SK-N-SH (cell line): ENCODE measurements at regions not wholly inside any gene's neighbourhood (a gene's known extent, or its start where the extent isn't known, plus 50 kb on each side); places are given as distances from the start of the nearest gene placed in this dataset.

Experiments used
- CTCF ChIA-PET: fragments of 300-600, 350-600 bp; formaldehyde crosslinking; extraction: SDS; loops from one replicate; lab custom pipeline; 2021; lab: Yijun Ruan, JAX
- POLR2A ChIA-PET: fragments of 350-600 bp; sonication (Branson Sonifier 250); formaldehyde crosslinking; extraction: SDS; loops from one replicate; lab custom pipeline; 2020; ENCODE audit warnings: antibody characterized with exemption, inconsistent platforms; lab: Yijun Ruan, JAX
- DNase-seq: peaks from one replicate; pipeline ENCODE4 v3.0.0; 2012
- H2AFZ ChIP-seq: fragments of 200-600 bp; sonication (generic); 2 replicates; pipeline ENCODE4 v1.8.1; 2016; ENCODE audit warnings: antibody characterized with exemption, mild to moderate bottlenecking, low read depth
- H3F3A ChIP-seq: fragments of 200-600 bp; sonication (generic); replicated peaks from 2 replicates; pipeline ENCODE3; 2016; ENCODE audit warnings: antibody characterized with exemption, mild to moderate bottlenecking; ENCODE audit not compliant: insufficient read depth
- H3K27ac ChIP-seq, 2 experiments: fragments of 200-500 bp in 1 of 2; fragments of 200-600 bp in 1 of 2; sonication (Bioruptor generic) in 1 of 2; sonication (generic), shearing (Covaris generic) in 1 of 2; 2 replicates each; pipeline versions ENCODE4 v1.5.1 to v1.6.1; 2014 to 2016; ENCODE audit warnings: low read depth in 2 of 2, inconsistent platforms in 1 of 2, low read length in 1 of 2, mild to moderate bottlenecking in 1 of 2, mixed read lengths in 1 of 2
- H3K27me3 ChIP-seq: fragments of 200-600 bp; sonication (generic), shearing (Covaris generic); 2 replicates; pipeline ENCODE4 v1.6.1; 2016; ENCODE audit warnings: mixed run types; ENCODE audit not compliant: insufficient read depth
- H3K36me3 ChIP-seq, 2 experiments: fragments of 200-500 bp in 1 of 2; fragments of 200-600 bp in 1 of 2; sonication (Bioruptor generic) in 1 of 2; sonication (generic) in 1 of 2; replicated peaks in 1 of 2; 2 replicates each; pipeline versions ENCODE3 to v1.5.1; 2014 to 2016; ENCODE audit warnings: low read length in 1 of 2, mild to moderate bottlenecking in 1 of 2; ENCODE audit not compliant: insufficient read depth in 2 of 2, control insufficient read depth in 1 of 2
- H3K4me1 ChIP-seq, 2 experiments: fragments of 200-500 bp in 1 of 2; fragments of 200-600 bp in 1 of 2; sonication (Bioruptor generic) in 1 of 2; sonication (generic), shearing (Covaris generic) in 1 of 2; 2 replicates each; pipeline versions ENCODE4 v1.5.1 to v1.6.1; 2014 to 2016; ENCODE audit warnings: low read depth in 1 of 2, low read length in 1 of 2, mixed run types in 1 of 2; ENCODE audit not compliant: insufficient read depth in 2 of 2, control insufficient read depth in 1 of 2
- H3K4me2 ChIP-seq: fragments of 200-600 bp; sonication (generic), shearing (Covaris generic); 2 replicates; pipeline ENCODE4 v1.6.1; 2017; ENCODE audit warnings: mixed run types
- H3K4me3 ChIP-seq, 2 experiments: fragments of 200-500 bp in 1 of 2; fragments of 200-600 bp in 1 of 2; sonication (Bioruptor generic) in 1 of 2; sonication (generic), shearing (Covaris generic) in 1 of 2; 2 replicates each; pipeline versions ENCODE4 v1.5.1 to v1.8.1; 2014 to 2016; ENCODE audit warnings: low read depth in 2 of 2, inconsistent platforms in 1 of 2, low read length in 1 of 2, mild to moderate bottlenecking in 1 of 2, mixed read lengths in 1 of 2, moderate library complexity in 1 of 2
- H3K79me2 ChIP-seq: fragments of 200-600 bp; sonication (generic); 2 replicates; pipeline ENCODE4 v1.8.1; 2017; ENCODE audit warnings: mild to moderate bottlenecking; ENCODE audit not compliant: insufficient read depth
- H3K9ac ChIP-seq: fragments of 200-600 bp; sonication (generic); 2 replicates; pipeline ENCODE4 v1.6.1; 2017; ENCODE audit warnings: mixed run types
- H3K9me2 ChIP-seq: fragments of 200-600 bp; sonication (generic); 2 replicates; pipeline ENCODE4 v1.6.1; 2017; ENCODE audit warnings: mixed run types
- H3K9me3 ChIP-seq: fragments of 200-600 bp; sonication (generic); 2 replicates; pipeline ENCODE4 v1.6.1; 2017; ENCODE audit warnings: mixed run types, mild to moderate bottlenecking, moderate library complexity
- H4K20me1 ChIP-seq: fragments of 200-600 bp; sonication (generic); 2 replicates; pipeline ENCODE4 v1.6.1; 2017; ENCODE audit warnings: mild to moderate bottlenecking, mixed run types; ENCODE audit not compliant: insufficient read depth
- CHD2 ChIP-seq: fragments of 150-350 bp; IDR thresholded peaks from 2 replicates; pipeline ENCODE4 v1.6.1; 2018; ENCODE audit warnings: low read length; ENCODE audit not compliant: partially characterized antibody
- EP300 ChIP-seq, 2 experiments: IDR thresholded peaks; 2 replicates each; pipeline versions ENCODE4 v1.4.0 to v1.6.1; 2012; ENCODE audit warnings: borderline replicate concordance in 1 of 2, low read depth in 1 of 2, low read length in 1 of 2
- FOSL2 ChIP-seq: IDR thresholded peaks from 2 replicates; pipeline ENCODE4 v1.4.0; 2012; ENCODE audit warnings: low read depth, mild to moderate bottlenecking, moderate library complexity, borderline replicate concordance
- FOXJ3 ChIP-seq: sonication (generic); formaldehyde crosslinking; IDR thresholded peaks from 2 replicates; pipeline ENCODE4 v1.5.1; 2020; ENCODE audit warnings: mild to moderate bottlenecking, missing genetic modification reagents
- NFIC ChIP-seq: IDR thresholded peaks from 2 replicates; pipeline ENCODE4 v1.4.0; 2012; ENCODE audit warnings: borderline replicate concordance
- NRF1 ChIP-seq: IDR thresholded peaks from 2 replicates; pipeline ENCODE4 v1.6.1; 2012; ENCODE audit warnings: low read depth, mild to moderate bottlenecking, low read length
- RAD21 ChIP-seq: IDR thresholded peaks from 2 replicates; pipeline ENCODE4 v1.6.1; 2012; ENCODE audit warnings: mild to moderate bottlenecking, low read length
- RXRA ChIP-seq: IDR thresholded peaks from 2 replicates; pipeline ENCODE4 v1.4.0; 2012; ENCODE audit warnings: low read depth, mild to moderate bottlenecking, borderline replicate concordance
- SIN3A ChIP-seq: IDR thresholded peaks from 2 replicates; pipeline ENCODE4 v1.6.1; 2012; ENCODE audit warnings: low read depth, mild to moderate bottlenecking, low read length, moderate library complexity, borderline replicate concordance
- SMC3 ChIP-seq: IDR thresholded peaks from 2 replicates; pipeline ENCODE4 v1.6.1; 2012; ENCODE audit warnings: low read depth, low read length, improper control_type of control experiment
- TCF12 ChIP-seq: IDR thresholded peaks from 2 replicates; pipeline ENCODE4 v1.4.0; 2012
- TEAD4 ChIP-seq: IDR thresholded peaks from 2 replicates; pipeline ENCODE4 v1.4.0; 2012; ENCODE audit warnings: mild to moderate bottlenecking, borderline replicate concordance; ENCODE audit not compliant: insufficient read depth
- YY1 ChIP-seq: IDR thresholded peaks from 2 replicates; pipeline ENCODE4 v1.4.0; 2012; ENCODE audit warnings: low read depth, mild to moderate bottlenecking
- WGBS: methylation state at CpG from one replicate; pipeline ENCODE4 v1.1.6; 2017; ENCODE audit warnings: low lambda C conversion rate; 5-methylcytosine and 5-hydroxymethylcytosine counted together
- TF ChIP-seq, protein P1 (sequence below): IDR thresholded peaks from 2 replicates; pipeline ENCODE4 v1.6.1; 2012; ENCODE audit warnings: mild to moderate bottlenecking, low read depth, low read length, moderate library complexity
- TF ChIP-seq, protein P2 (sequence below): IDR thresholded peaks from 2 replicates; pipeline ENCODE4; 2012

DNA sequence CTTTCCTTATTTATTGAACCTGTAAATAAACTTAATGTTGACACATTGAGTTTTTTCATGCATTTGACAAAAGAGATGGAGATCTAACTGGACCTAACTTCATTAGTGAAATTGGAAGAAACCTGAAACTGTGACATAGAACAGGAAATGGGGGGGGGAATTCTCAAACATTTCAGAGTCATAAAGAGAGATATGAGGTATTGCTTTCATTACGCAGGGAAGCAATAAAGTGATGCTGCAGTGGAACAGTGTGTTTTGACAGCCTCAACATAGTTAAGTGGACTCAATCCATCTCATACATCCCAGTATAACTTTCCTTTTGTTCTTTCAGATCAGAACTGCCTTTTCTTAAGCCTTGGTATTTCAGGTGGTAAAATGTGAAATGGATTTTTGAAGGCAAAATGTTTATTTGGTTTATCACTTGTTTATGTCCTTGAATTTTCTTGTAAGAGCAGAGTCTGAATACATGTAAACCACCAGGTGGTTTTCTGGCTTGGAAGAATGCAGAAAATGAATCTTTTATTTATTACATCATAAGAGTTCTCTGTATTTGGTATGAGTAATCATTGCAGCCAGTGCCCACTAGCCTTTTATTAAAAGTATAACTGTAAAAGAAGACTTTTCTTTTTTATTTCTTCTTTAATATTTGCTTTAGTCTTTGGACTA lies 132.5 kb downstream of the ZNF326 start:
- Histone ChIP-seq H2AFZ (no peak overlapping the region), H3F3A (no peaks in the 10 kb centered on the region), H3K4me3 (no peak overlapping the region), H3K9me2 (no peaks in the 10 kb centered on the region), H3K4me1 (peaks cover 0 to 5% of the 10 kb centered on the region in 2 experiments; a peak in 2 of 4 replicates), H3K36me3 (no peaks in the 10 kb centered on the region), H4K20me1 (no peaks in the 10 kb centered on the region), H3K9me3 (no peaks in the 10 kb centered on the region), H3K4me2 (no peak overlapping the region), H3K27ac (no peak overlapping the region), H3K9ac (no peak overlapping the region), H3K27me3 (peaks cover 13% of the 10 kb centered on the region; the same call in 1 of the 2 replicates), H3K79me2 (no peaks in the 10 kb centered on the region)
- TF ChIP-seq CHD2: no peak
- TF ChIP-seq NFIC: no peak
- TF ChIP-seq, protein P1, sequence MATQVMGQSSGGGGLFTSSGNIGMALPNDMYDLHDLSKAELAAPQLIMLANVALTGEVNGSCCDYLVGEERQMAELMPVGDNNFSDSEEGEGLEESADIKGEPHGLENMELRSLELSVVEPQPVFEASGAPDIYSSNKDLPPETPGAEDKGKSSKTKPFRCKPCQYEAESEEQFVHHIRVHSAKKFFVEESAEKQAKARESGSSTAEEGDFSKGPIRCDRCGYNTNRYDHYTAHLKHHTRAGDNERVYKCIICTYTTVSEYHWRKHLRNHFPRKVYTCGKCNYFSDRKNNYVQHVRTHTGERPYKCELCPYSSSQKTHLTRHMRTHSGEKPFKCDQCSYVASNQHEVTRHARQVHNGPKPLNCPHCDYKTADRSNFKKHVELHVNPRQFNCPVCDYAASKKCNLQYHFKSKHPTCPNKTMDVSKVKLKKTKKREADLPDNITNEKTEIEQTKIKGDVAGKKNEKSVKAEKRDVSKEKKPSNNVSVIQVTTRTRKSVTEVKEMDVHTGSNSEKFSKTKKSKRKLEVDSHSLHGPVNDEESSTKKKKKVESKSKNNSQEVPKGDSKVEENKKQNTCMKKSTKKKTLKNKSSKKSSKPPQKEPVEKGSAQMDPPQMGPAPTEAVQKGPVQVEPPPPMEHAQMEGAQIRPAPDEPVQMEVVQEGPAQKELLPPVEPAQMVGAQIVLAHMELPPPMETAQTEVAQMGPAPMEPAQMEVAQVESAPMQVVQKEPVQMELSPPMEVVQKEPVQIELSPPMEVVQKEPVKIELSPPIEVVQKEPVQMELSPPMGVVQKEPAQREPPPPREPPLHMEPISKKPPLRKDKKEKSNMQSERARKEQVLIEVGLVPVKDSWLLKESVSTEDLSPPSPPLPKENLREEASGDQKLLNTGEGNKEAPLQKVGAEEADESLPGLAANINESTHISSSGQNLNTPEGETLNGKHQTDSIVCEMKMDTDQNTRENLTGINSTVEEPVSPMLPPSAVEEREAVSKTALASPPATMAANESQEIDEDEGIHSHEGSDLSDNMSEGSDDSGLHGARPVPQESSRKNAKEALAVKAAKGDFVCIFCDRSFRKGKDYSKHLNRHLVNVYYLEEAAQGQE: no peak
- TF ChIP-seq RAD21: no peak
- no peak for TF ChIP-seq RXRA
- no peak for TF ChIP-seq TEAD4
- no peak for DNase-seq
- WGBS: 67% methylated on average over 1 of the region's 1 CpG
- ChIA-PET POLR2A (no interaction called here), CTCF (interaction anchor here (1.2 to 1.3 kb wide), 2 partner anchors 12 to 13 kb away, joined by 4 read pairs; no protein-coding TSS in a partner anchor)

DNA sequence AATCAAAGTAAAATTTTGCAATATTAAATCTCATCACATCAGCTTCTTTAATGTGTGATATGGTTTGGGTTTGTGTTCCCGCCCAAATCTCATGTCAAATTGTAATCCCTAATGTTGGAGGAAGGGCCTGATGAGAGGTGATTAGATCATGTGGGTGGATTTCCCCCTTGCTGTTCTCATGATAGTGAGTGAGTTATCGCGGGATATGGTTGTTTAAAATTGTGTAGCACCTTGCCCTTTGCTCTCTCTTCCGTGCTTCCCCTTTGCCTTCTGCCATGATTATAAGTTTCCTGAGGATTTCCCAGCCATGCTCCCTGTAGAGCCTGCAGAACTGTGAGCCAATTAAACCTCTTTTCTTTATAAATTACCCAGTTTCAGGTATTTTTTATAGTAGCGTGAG lies 131.9 kb downstream of the ZNF326 start:
- H4K20me1 ChIP-seq: no peaks in the 10 kb centered on the region
- WGBS: 13% methylated on average over 5 of the region's 5 CpGs
- TF ChIP-seq SMC3: no peak
- no peak for TF ChIP-seq CHD2
- TF ChIP-seq FOXJ3 (CRISPR knock-in tag): no peak
- TF ChIP-seq EP300 (IDR thresholded peaks at IDR 0.05; ENCODE audit: borderline replicate concordance in 1 of 2, low read depth in 1 of 2, low read length in 1 of 2): no peak
- TF ChIP-seq YY1: no peak
- no peak for TF ChIP-seq NRF1
- TF ChIP-seq RAD21: no peak
- TF ChIP-seq SIN3A: no peak
- TF ChIP-seq TCF12: no peak
- no peak for TF ChIP-seq FOSL2
- TF ChIP-seq RXRA: no peak
- TF ChIP-seq NFIC: no peak
- TF ChIP-seq, protein P2, sequence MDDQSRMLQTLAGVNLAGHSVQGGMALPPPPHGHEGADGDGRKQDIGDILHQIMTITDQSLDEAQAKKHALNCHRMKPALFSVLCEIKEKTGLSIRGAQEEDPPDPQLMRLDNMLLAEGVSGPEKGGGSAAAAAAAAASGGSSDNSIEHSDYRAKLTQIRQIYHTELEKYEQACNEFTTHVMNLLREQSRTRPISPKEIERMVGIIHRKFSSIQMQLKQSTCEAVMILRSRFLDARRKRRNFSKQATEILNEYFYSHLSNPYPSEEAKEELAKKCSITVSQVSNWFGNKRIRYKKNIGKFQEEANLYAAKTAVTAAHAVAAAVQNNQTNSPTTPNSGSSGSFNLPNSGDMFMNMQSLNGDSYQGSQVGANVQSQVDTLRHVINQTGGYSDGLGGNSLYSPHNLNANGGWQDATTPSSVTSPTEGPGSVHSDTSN: no peak
- H2AFZ ChIP-seq: no peak overlapping the region
- H3K4me2 ChIP-seq: no peak overlapping the region
- no peaks in the 10 kb centered on the region for H3F3A ChIP-seq
- no peaks in the 10 kb centered on the region for H3K9me2 ChIP-seq
- H3K27ac ChIP-seq: no peak overlapping the region
- peaks cover 0 to 5% of the 10 kb centered on the region in 2 experiments; a peak in 2 of 4 replicates for H3K4me1 ChIP-seq
- peaks cover 13% of the 10 kb centered on the region; the same call in 1 of the 2 replicates for H3K27me3 ChIP-seq
- H3K9me3 ChIP-seq: no peaks in the 10 kb centered on the region
- CTCF ChIA-PET: interaction anchor here (1.3 kb wide), 1 partner anchor 12 kb away, joined by 4 read pairs; no protein-coding TSS in a partner anchor
- POLR2A ChIA-PET: no interaction called here
- no peak for DNase-seq
- no peak overlapping the region for H3K9ac ChIP-seq
- no peaks in the 10 kb centered on the region for H3K36me3 ChIP-seq
- H3K4me3 ChIP-seq: no peak overlapping the region
- no peaks in the 10 kb centered on the region for H3K79me2 ChIP-seq
